A549 (cell line): ENCODE measurements at regions not wholly inside any gene's neighbourhood (a gene's known extent, or its start where the extent isn't known, plus 50 kb on each side); places are given as distances from the start of the nearest gene placed in this dataset.
A peak's percentile ranks its signal among the peaks of the same experiment; 100 is the strongest.
"Not testable (repeated sequence)": the region's sequence is repeated elsewhere in the genome, so short reads cannot be mapped to it uniquely, and the experiment has no call there.

Experiments used
- ATAC-seq, 2 experiments: fragments of 200-7000 bp in 1 of 2; fragments of >200 bp in 1 of 2; cut with Nextera tagmentation in 1 of 2; cut with Tn5 transposase in 1 of 2; 3 replicates each; pipeline versions ENCODE4 v1.8.0 to v1.9.1; 2018 to 2020; ENCODE audit warnings: mild to moderate bottlenecking in 1 of 2, moderate library complexity in 1 of 2
- CTCF ChIA-PET: fragments of 300-600 bp; sonication (Branson Sonifier 250); formaldehyde crosslinking; extraction: SDS; loops from one replicate; lab custom pipeline; 2021; ENCODE audit warnings: antibody characterized with exemption, inconsistent platforms; lab: Yijun Ruan, JAX
- POLR2A ChIA-PET: fragments of 350-600 bp; formaldehyde crosslinking; extraction: SDS; loops from one replicate; lab custom pipeline; 2021; ENCODE audit warnings: antibody characterized with exemption, inconsistent platforms; lab: Yijun Ruan, JAX
- DNase-seq, 2 experiments: peaks; one replicate each; pipeline versions ENCODE4 v3.0.0 to v3.0.0-alpha.2; 2011 to 2016; ENCODE audit warnings: low read depth in 1 of 2, low spot score in 1 of 2
- FAIRE-seq: peaks from 2 replicates; lab custom pipeline; 2011; peaks lifted over from hg19 to GRCh38; lab: Jason Lieb, UNC
- H3K27ac ChIP-seq, 2 experiments: fragments of >200 bp; sonication (Bioruptor Twin); formaldehyde crosslinking; 3 replicates each; pipeline ENCODE4 v1.5.1; 2016 to 2017
- H3K4me1 ChIP-seq: fragments of >200 bp; sonication (Bioruptor Twin); formaldehyde crosslinking; 3 replicates; pipeline ENCODE4 v1.6.1; 2016
- H3K4me2 ChIP-seq: fragments of >200 bp; sonication (Bioruptor Twin); formaldehyde crosslinking; 3 replicates; pipeline ENCODE4 v1.6.1; 2016
- H3K4me3 ChIP-seq: fragments of >200 bp; sonication (Bioruptor Twin); formaldehyde crosslinking; 3 replicates; pipeline ENCODE4 v1.5.1; 2016
- H3K9me3 ChIP-seq: fragments of >200 bp; sonication (Bioruptor Twin); formaldehyde crosslinking; 3 replicates; pipeline ENCODE4 v1.6.1; 2016
- BHLHE40 ChIP-seq: IDR thresholded peaks from 2 replicates; pipeline ENCODE4 v1.6.1; 2012; ENCODE audit warnings: low read depth, low read length, inconsistent platforms
- CHD2 ChIP-seq: fragments of 150-350 bp; IDR thresholded peaks from 2 replicates; pipeline ENCODE4 v1.6.1; 2014; ENCODE audit warnings: low read length; ENCODE audit not compliant: partially characterized antibody
- CHD4 ChIP-seq: fragments of 200-600 bp; sonication (generic); IDR thresholded peaks from 2 replicates; pipeline ENCODE4 v1.6.1; 2016; ENCODE audit warnings: antibody characterized with exemption, mild to moderate bottlenecking, borderline replicate concordance
- CTCF ChIP-seq: fragments of >200 bp; sonication (Bioruptor Twin); formaldehyde crosslinking; IDR thresholded peaks from 3 replicates; pipeline ENCODE4 v1.5.1; 2016
- FOSL2 ChIP-seq, 2 experiments: fragments of 450-650 bp in 1 of 2; fragments of >200 bp in 1 of 2; sonication (Bioruptor Twin) in 1 of 2; formaldehyde crosslinking; IDR thresholded peaks; 2 replicates each; pipeline versions ENCODE4 v1.5.0 to v1.6.1; 2016 to 2020; ENCODE audit warnings: mild to moderate bottlenecking in 1 of 2, moderate library complexity in 1 of 2
- GATA3 ChIP-seq: IDR thresholded peaks from 2 replicates; pipeline ENCODE4 v1.6.1; 2012; ENCODE audit warnings: borderline replicate concordance
- HDAC2 ChIP-seq: fragments of 200-600 bp; sonication (generic); IDR thresholded peaks from 2 replicates; pipeline ENCODE4 v1.6.1; 2016
- HES2 ChIP-seq: fragments of >200 bp; sonication (Bioruptor Twin); formaldehyde crosslinking; IDR thresholded peaks from 2 replicates; pipeline ENCODE4 v1.6.1; 2016
- JUN ChIP-seq, 2 experiments: fragments of >200 bp; sonication (Bioruptor Twin); formaldehyde crosslinking; IDR thresholded peaks; 2 replicates in 1 of 2; 3 replicates in 1 of 2; pipeline ENCODE4 v1.6.1; 2016 to 2017
- KDM1A ChIP-seq: fragments of 200-600 bp; sonication (generic); IDR thresholded peaks from 2 replicates; pipeline ENCODE4 v1.6.1; 2016; ENCODE audit warnings: low read depth, mild to moderate bottlenecking
- MAFK ChIP-seq: fragments of 450-650 bp; IDR thresholded peaks from 2 replicates; pipeline ENCODE4 v1.6.1; 2014; ENCODE audit not compliant: partially characterized antibody
- MAX ChIP-seq: IDR thresholded peaks from 2 replicates; pipeline ENCODE4 v1.6.1; 2012
- MAZ ChIP-seq: fragments of 150-350 bp; IDR thresholded peaks from 2 replicates; pipeline ENCODE4 v1.6.1; 2014; ENCODE audit warnings: antibody characterized with exemption, low read depth, low read length, borderline replicate concordance
- MYC ChIP-seq: IDR thresholded peaks from 2 replicates; pipeline ENCODE4 v1.6.1; 2012; ENCODE audit warnings: mild to moderate bottlenecking, inconsistent platforms, low read length, improper control_type of control experiment, borderline replicate concordance
- NR3C1 ChIP-seq: fragments of >200 bp; sonication (Bioruptor Twin); formaldehyde crosslinking; IDR thresholded peaks from 3 replicates; pipeline ENCODE4 v1.6.1; 2017
- PBX3 ChIP-seq: IDR thresholded peaks from 2 replicates; pipeline ENCODE4 v1.6.1; 2012
- POLR2A ChIP-seq: IDR thresholded peaks from 2 replicates; pipeline ENCODE4 v1.6.1; 2012; ENCODE audit warnings: mild to moderate bottlenecking, low read length
- RAD21 ChIP-seq, 2 experiments: fragments of >200 bp in 1 of 2; sonication (Bioruptor Twin) in 1 of 2; formaldehyde crosslinking in 1 of 2; IDR thresholded peaks in 1 of 2; conservative IDR thresholded peaks in 1 of 2; 2 replicates in 1 of 2; 3 replicates in 1 of 2; pipeline ENCODE4 v1.6.1; 2012 to 2018; ENCODE audit warnings: inconsistent platforms in 1 of 2
- RNF2 ChIP-seq: fragments of 200-600 bp; sonication (generic); IDR thresholded peaks from 2 replicates; pipeline ENCODE4 v1.6.1; 2016; ENCODE audit warnings: low read depth, mild to moderate bottlenecking, antibody characterized with exemption, moderate library complexity, borderline replicate concordance
- TP53 ChIP-seq: fragments of 250-450 bp; sonication (Bioruptor Pico); IDR thresholded peaks from 2 replicates; pipeline ENCODE4 v1.5.0; 2021; ENCODE audit warnings: mild to moderate bottlenecking, moderate library complexity
- ZFP36 ChIP-seq: fragments of 450-650 bp; IDR thresholded peaks from 2 replicates; pipeline ENCODE4 v1.6.1; 2014; ENCODE audit warnings: borderline replicate concordance; ENCODE audit not compliant: partially characterized antibody
- ZSCAN20 ChIP-seq: fragments of 250-450 bp; sonication (Bioruptor Pico); IDR thresholded peaks from 2 replicates; pipeline ENCODE4 v1.8.0; 2022; ENCODE audit warnings: mild to moderate bottlenecking, moderate library complexity
- WGBS: methylation state at CpG from one replicate; pipeline ENCODE4 v1.1.6; 2017; ENCODE audit errors: missing lambda C conversion rate; 5-methylcytosine and 5-hydroxymethylcytosine counted together

- Histone ChIP-seq H3K4me3 (no peak overlapping the region), H3K9me3 (no peaks in the 10 kb centered on the region), H3K4me2 (no peak overlapping the region), H3K27ac (no peak overlapping the region), H3K4me1 (no peaks in the 10 kb centered on the region)
- FAIRE-seq (no peak), ATAC-seq (no peak), DNase-seq (no peak)
- CTCF ChIA-PET = no interaction called here
- POLR2A ChIA-PET = no interaction called here
- TF ChIP-seq PBX3 (no peak), MYC (no peak), MAZ (no peak), ZFP36 (no peak), FOSL2 (IDR thresholded peaks at IDR 0.05) (no peak), FOSL2 (CRISPR knock-in tag; IDR thresholded peaks at IDR 0.05) (no peak), HDAC2 (no peak), KDM1A (no peak), TP53 (CRISPR knock-in tag) (no peak), MAX (no peak), HES2 (no peak), POLR2A (no peak)
- 59% methylated on average over 2 of the region's 2 CpGs for WGBS
Measured at GRCh38 chr6:51314965-51315364, 496.3 kb downstream of the TFAP2B start.

- WGBS = 22% methylated on average over 5 of the region's 5 CpGs
- DNase-seq = no peak
- no peak for ATAC-seq
- H3K4me2 ChIP-seq = no peak overlapping the region
- H3K4me1 ChIP-seq = no peaks in the 10 kb centered on the region
- no peak for FAIRE-seq
- no peaks in the 10 kb centered on the region for H3K9me3 ChIP-seq
- CTCF ChIA-PET = no interaction called here
- POLR2A ChIA-PET = no interaction called here
- no peak overlapping the region for H3K27ac ChIP-seq
- TF ChIP-seq JUN (IDR thresholded peaks at IDR 0.05) = no peak
- peak; percentile 25 for TF ChIP-seq MAFK
- H3K4me3 ChIP-seq = no peak overlapping the region
Measured at GRCh38 chr6:51318674-51319073, 500.0 kb downstream of the TFAP2B start.

- not testable (repeated sequence) for FAIRE-seq
Measured at GRCh38 chr6:51321477-51321876, 502.8 kb downstream of the TFAP2B start.

GRCh38 chr6:51322505-51322904 lies 503.8 kb downstream of the TFAP2B start:
- Histone ChIP-seq H3K9me3 (no peaks in the 10 kb centered on the region), H3K27ac (no peak overlapping the region)
- no peak for ATAC-seq

More at GRCh38 chr6:51321477-51321876, 502.8 kb downstream of the TFAP2B start:
- WGBS = 52% methylated on average over 3 of the region's 3 CpGs
- CTCF ChIA-PET, H3K4me1 ChIP-seq, H3K9me3 ChIP-seq, ATAC-seq, H3K4me3 ChIP-seq, H3K27ac ChIP-seq, H3K4me2 ChIP-seq, POLR2A ChIA-PET, DNase-seq: not testable (repeated sequence)

GRCh38 chr6:51323056-51323455 lies 504.4 kb downstream of the TFAP2B start:
- CTCF ChIA-PET = no interaction called here
- no peaks in the 10 kb centered on the region for H3K4me1 ChIP-seq
- H3K4me3 ChIP-seq = no peak overlapping the region
- H3K27ac ChIP-seq = no peak overlapping the region
- H3K4me2 ChIP-seq = no peak overlapping the region
- no peak for FAIRE-seq
- WGBS = 20% methylated on average over 1 of the region's 1 CpG
- TF ChIP-seq CHD4 = no peak
- TF ChIP-seq BHLHE40 = no peak
- TF ChIP-seq GATA3 = no peak
- no peak for TF ChIP-seq CTCF
- no peak for TF ChIP-seq RAD21 (conservative IDR thresholded peaks at IDR 0.05 in 1 of 2, IDR thresholded peaks at IDR 0.05 in 1 of 2)
- TF ChIP-seq RNF2 = no peak
- no peak for TF ChIP-seq JUN (IDR thresholded peaks at IDR 0.05)
- TF ChIP-seq CHD2 = no peak
- no peak for TF ChIP-seq NR3C1
- no peak for TF ChIP-seq ZSCAN20 (CRISPR knock-in tag)
- no peak for TF ChIP-seq MAFK
- no peak for TF ChIP-seq MYC
- TF ChIP-seq, all 56 proteins: peak for 0
- ATAC-seq (no peak), DNase-seq (no peak)
- POLR2A ChIA-PET = no interaction called here
- no peaks in the 10 kb centered on the region for H3K9me3 ChIP-seq

More at GRCh38 chr6:51322505-51322904, 503.8 kb downstream of the TFAP2B start:
- Histone ChIP-seq H3K4me1 (no peaks in the 10 kb centered on the region), H3K4me2 (no peak overlapping the region), H3K4me3 (no peak overlapping the region)
- ChIA-PET CTCF (no interaction called here), POLR2A (no interaction called here)
- DNase-seq (peak in 1 of 2 experiments; percentile 7), FAIRE-seq (no peak)
- TF ChIP-seq POLR2A (no peak), HES2 (no peak), MAFK (peak; percentile 3)
